Liver (tissue), 8 donors: ENCODE measurements at regions not wholly inside any gene's neighbourhood (a gene's known extent, or its start where the extent isn't known, plus 50 kb on each side); places are given as distances from the start of the nearest gene placed in this dataset.
"Not testable (repeated sequence)": the region's sequence is repeated elsewhere in the genome, so short reads cannot be mapped to it uniquely, and the experiment has no call there.

Experiments
- DNase-seq: peaks from one replicate; pipeline ENCODE4 v3.0.0-alpha.2; 2017; ENCODE audit warnings: low spot score
- H3K27ac ChIP-seq, 2 donors: one replicate each; pipeline ENCODE4 v1.7.0; 2013; ENCODE audit warnings: inconsistent platforms in 2 of 2, low read length in 2 of 2, control low read depth in 1 of 2, low read depth in 1 of 2, mild to moderate bottlenecking in 1 of 2
- H3K27me3 ChIP-seq, 4 donors: one replicate each; pipeline versions ENCODE4 v1.6.1 to v1.7.0; 2013; ENCODE audit warnings: low read length in 3 of 4, inconsistent platforms in 1 of 4, mild to moderate bottlenecking in 1 of 4, moderate library complexity in 1 of 4; ENCODE audit not compliant: control insufficient read depth in 4 of 4, insufficient read depth in 4 of 4
- H3K36me3 ChIP-seq, 4 donors: one replicate each; pipeline versions ENCODE4 v1.6.1 to v1.7.0; 2013; ENCODE audit warnings: low read length in 3 of 4, mild to moderate bottlenecking in 3 of 4, low read depth in 1 of 4, moderate library complexity in 1 of 4; ENCODE audit not compliant: control insufficient read depth in 4 of 4, insufficient read depth in 3 of 4
- H3K4me1 ChIP-seq, 4 donors: one replicate each; pipeline versions ENCODE4 v1.6.1 to v1.7.0; 2013; ENCODE audit warnings: low read length in 3 of 4, mild to moderate bottlenecking in 3 of 4, moderate library complexity in 1 of 4; ENCODE audit not compliant: control insufficient read depth in 4 of 4, insufficient read depth in 4 of 4
- H3K4me3 ChIP-seq, 3 donors: one replicate each; pipeline versions ENCODE4 v1.6.1 to v1.7.0; 2013; ENCODE audit warnings: low read length in 3 of 3, control low read depth in 1 of 3, low read depth in 1 of 3, mild to moderate bottlenecking in 1 of 3
- H3K9ac ChIP-seq, 2 donors: one replicate each; pipeline ENCODE4 v1.7.0; 2013; ENCODE audit warnings: low read length in 2 of 2, mild to moderate bottlenecking in 2 of 2, moderate library complexity in 2 of 2, control low read depth in 1 of 2, low read depth in 1 of 2
- H3K9me3 ChIP-seq, 4 donors: one replicate each; pipeline versions ENCODE4 v1.6.1 to v1.7.0; 2013; ENCODE audit warnings: low read length in 3 of 4; ENCODE audit not compliant: control insufficient read depth in 4 of 4
- FOXA2 ChIP-seq: IDR thresholded peaks from 2 replicates; pipeline ENCODE4 v1.6.1; 2016; ENCODE audit warnings: antibody characterized with exemption
- GABPA ChIP-seq, 2 donors: IDR thresholded peaks in 1 of 2; conservative IDR thresholded peaks in 1 of 2; 2 replicates each; pipeline ENCODE4 v1.6.1; 2016; ENCODE audit warnings: antibody characterized with exemption in 2 of 2, mild to moderate bottlenecking in 1 of 2, moderate library complexity in 1 of 2
- HNF4A ChIP-seq, 2 donors: conservative IDR thresholded peaks; 2 replicates each; pipeline ENCODE4 v1.6.1; 2016; ENCODE audit warnings: antibody characterized with exemption in 2 of 2, mild to moderate bottlenecking in 2 of 2
- HNF4G ChIP-seq: IDR thresholded peaks from 2 replicates; pipeline ENCODE4 v1.6.1; 2016; ENCODE audit warnings: antibody characterized with exemption
- JUND ChIP-seq, 2 donors: IDR thresholded peaks; 2 replicates each; pipeline ENCODE4 v1.6.1; 2016; ENCODE audit warnings: antibody characterized with exemption in 2 of 2
- RAD21 ChIP-seq, 2 donors: IDR thresholded peaks; 2 replicates each; pipeline ENCODE4 v1.6.1; 2016; ENCODE audit warnings: antibody characterized with exemption in 2 of 2, mild to moderate bottlenecking in 2 of 2
- RXRA ChIP-seq, 2 donors: IDR thresholded peaks; 2 replicates each; pipeline ENCODE4 v1.6.1; 2017 to 2018; ENCODE audit warnings: antibody characterized with exemption in 2 of 2, mild to moderate bottlenecking in 1 of 2
- TAF1 ChIP-seq: conservative IDR thresholded peaks from 2 replicates; pipeline ENCODE4 v1.6.1; 2016; ENCODE audit warnings: antibody characterized with exemption, mild to moderate bottlenecking
- YY1 ChIP-seq: IDR thresholded peaks from 2 replicates; pipeline ENCODE4 v1.6.1; 2016; ENCODE audit warnings: antibody characterized with exemption, mild to moderate bottlenecking
- WGBS: extraction: QIAGEN DNeasy Blood & Tissue Kit; methylation state at CpG from one replicate; pipeline ENCODE4 v1.1.7; 2013; 5-methylcytosine and 5-hydroxymethylcytosine counted together
- TF ChIP-seq, protein P1 (sequence below): IDR thresholded peaks from 2 replicates; pipeline ENCODE4 v1.6.1; 2016; ENCODE audit warnings: antibody characterized with exemption
- TF ChIP-seq, protein P2 (sequence below): IDR thresholded peaks from 2 replicates; pipeline ENCODE4 v1.6.1; 2016; ENCODE audit warnings: antibody characterized with exemption
- TF ChIP-seq, protein P3 (sequence below): fragments of 150-350 bp; IDR thresholded peaks from 2 replicates; pipeline ENCODE4 v1.5.1; 2017; ENCODE audit warnings: improper control_type of control experiment, low read depth, low read length; ENCODE audit not compliant: missing input control
- TF ChIP-seq, protein P4 (sequence below): IDR thresholded peaks from 2 replicates; pipeline ENCODE4 v1.6.1; 2016; ENCODE audit warnings: antibody characterized with exemption
- donor health status: healthy.
- donor health status: healthy.
- donor health status: healthy.
- donor health status: healthy.
- donor health status: healthy.

DNA sequence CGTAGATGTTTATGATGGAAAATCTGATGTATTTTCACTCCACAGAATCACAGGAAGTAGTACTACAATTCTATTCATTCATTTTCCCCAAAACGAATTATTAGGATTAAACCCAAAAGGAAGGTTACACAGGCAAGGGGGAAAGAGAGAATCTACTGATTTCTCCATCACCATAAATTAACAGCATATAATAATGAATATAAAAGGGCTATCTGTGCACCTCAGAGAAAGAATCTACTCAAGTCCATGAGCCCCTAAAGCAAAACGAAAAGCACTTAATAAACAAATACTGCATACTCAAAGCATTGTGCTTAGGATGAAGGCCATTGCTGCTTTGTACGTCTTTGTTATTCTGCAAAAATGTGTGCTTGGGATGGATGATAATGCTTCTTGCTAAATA lies 740.5 kb upstream of the SEMA6A start:
- 67% methylated on average over 4 of the region's 4 CpGs for WGBS
- Histone ChIP-seq H3K9ac (no peak overlapping the region), H3K9me3 (no peaks in the 10 kb centered on the region), H3K27me3 (no peaks in the 10 kb centered on the region), H3K27ac (no peak overlapping the region), H3K4me3 (no peak overlapping the region), H3K4me1 (no peaks in the 10 kb centered on the region), H3K36me3 (no peaks in the 10 kb centered on the region)
- DNase-seq, result no peak
- TF ChIP-seq HNF4G (no peak), FOXA2 (no peak), HNF4A (conservative IDR thresholded peaks at IDR 0.05) (no peak), JUND (IDR thresholded peaks at IDR 0.05) (no peak), RAD21 (IDR thresholded peaks at IDR 0.05) (no peak), TAF1 (no peak), GABPA (IDR thresholded peaks at IDR 0.05 in 1 of 2, conservative IDR thresholded peaks at IDR 0.05 in 1 of 2) (no peak), RXRA (IDR thresholded peaks at IDR 0.05) (no peak)
- TF ChIP-seq, protein P1, sequence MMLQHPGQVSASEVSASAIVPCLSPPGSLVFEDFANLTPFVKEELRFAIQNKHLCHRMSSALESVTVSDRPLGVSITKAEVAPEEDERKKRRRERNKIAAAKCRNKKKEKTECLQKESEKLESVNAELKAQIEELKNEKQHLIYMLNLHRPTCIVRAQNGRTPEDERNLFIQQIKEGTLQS, result no peak
- TF ChIP-seq, protein P2, sequence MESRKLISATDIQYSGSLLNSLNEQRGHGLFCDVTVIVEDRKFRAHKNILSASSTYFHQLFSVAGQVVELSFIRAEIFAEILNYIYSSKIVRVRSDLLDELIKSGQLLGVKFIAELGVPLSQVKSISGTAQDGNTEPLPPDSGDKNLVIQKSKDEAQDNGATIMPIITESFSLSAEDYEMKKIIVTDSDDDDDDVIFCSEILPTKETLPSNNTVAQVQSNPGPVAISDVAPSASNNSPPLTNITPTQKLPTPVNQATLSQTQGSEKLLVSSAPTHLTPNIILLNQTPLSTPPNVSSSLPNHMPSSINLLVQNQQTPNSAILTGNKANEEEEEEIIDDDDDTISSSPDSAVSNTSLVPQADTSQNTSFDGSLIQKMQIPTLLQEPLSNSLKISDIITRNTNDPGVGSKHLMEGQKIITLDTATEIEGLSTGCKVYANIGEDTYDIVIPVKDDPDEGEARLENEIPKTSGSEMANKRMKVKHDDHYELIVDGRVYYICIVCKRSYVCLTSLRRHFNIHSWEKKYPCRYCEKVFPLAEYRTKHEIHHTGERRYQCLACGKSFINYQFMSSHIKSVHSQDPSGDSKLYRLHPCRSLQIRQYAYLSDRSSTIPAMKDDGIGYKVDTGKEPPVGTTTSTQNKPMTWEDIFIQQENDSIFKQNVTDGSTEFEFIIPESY, result no peak
- TF ChIP-seq, protein P3, sequence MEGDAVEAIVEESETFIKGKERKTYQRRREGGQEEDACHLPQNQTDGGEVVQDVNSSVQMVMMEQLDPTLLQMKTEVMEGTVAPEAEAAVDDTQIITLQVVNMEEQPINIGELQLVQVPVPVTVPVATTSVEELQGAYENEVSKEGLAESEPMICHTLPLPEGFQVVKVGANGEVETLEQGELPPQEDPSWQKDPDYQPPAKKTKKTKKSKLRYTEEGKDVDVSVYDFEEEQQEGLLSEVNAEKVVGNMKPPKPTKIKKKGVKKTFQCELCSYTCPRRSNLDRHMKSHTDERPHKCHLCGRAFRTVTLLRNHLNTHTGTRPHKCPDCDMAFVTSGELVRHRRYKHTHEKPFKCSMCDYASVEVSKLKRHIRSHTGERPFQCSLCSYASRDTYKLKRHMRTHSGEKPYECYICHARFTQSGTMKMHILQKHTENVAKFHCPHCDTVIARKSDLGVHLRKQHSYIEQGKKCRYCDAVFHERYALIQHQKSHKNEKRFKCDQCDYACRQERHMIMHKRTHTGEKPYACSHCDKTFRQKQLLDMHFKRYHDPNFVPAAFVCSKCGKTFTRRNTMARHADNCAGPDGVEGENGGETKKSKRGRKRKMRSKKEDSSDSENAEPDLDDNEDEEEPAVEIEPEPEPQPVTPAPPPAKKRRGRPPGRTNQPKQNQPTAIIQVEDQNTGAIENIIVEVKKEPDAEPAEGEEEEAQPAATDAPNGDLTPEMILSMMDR, result no peak

DNA sequence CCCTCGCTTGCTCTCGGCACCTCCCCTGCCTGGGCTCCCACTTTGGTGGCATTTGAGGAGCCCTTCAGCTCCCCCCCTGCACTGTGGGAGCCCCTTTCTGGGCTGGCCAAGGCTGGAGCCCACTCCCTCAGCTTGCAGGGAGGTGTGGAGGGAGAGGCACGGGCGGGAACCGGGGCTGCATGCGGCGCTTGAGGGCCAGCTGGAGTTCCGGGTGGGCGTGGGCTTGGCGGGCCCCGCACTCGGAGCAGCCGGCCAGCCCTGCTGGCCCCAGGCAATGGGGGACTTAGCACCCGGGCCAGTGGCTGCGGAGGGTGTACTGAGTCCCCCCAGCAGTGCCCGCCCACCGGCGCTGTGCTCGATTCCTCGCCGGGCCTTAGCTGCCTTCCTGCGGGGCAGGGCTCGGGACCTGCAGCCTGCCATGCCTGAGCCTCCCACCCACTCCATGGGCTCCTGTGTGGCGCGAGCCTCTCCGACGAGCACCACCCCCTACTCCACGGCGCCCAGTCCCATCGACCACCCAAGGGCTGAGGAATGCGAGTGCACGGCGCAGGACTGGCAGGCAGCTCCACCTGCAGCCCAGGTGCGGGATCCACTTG lies 730.0 kb upstream of the SEMA6A start:
- H3K4me3 ChIP-seq, H3K27me3 ChIP-seq, H3K4me1 ChIP-seq, H3K9ac ChIP-seq, H3K27ac ChIP-seq, H3K9me3 ChIP-seq, H3K36me3 ChIP-seq, DNase-seq: not testable (repeated sequence)
- WGBS, result 92% methylated on average over 34 of the region's 34 CpGs

DNA sequence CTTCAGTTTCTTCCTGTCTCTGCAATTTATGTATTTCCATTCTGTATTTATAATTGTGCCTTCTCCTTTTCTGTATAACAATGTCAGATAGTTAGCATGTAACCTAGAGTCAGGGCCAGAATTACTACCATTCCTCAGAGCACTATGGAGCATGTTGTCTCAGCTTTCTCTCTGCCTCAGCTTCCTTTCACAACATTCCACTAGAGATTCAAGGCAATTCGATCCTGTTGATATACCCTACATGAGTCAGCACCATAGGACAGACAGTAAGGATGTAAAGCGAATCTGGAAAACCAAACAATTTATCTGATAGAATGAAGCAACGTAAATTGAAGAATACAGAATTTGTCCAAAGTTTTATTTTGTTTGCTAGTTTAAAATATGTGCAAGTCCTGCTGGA lies 728.3 kb upstream of the SEMA6A start:
- H3K27ac ChIP-seq, result no peak overlapping the region
- H3K9me3 ChIP-seq, result no peaks in the 10 kb centered on the region
- H3K27me3 ChIP-seq, result no peaks in the 10 kb centered on the region
- DNase-seq, result no peak
- WGBS, result 61% methylated on average over 3 of the region's 3 CpGs
- no peaks in the 10 kb centered on the region for H3K4me1 ChIP-seq
- H3K4me3 ChIP-seq, result no peak overlapping the region
- TF ChIP-seq, protein P4, sequence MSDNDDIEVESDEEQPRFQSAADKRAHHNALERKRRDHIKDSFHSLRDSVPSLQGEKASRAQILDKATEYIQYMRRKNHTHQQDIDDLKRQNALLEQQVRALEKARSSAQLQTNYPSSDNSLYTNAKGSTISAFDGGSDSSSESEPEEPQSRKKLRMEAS, result no peak
- TF ChIP-seq HNF4G (no peak), RXRA (IDR thresholded peaks at IDR 0.05) (no peak), RAD21 (IDR thresholded peaks at IDR 0.05) (no peak), YY1 (no peak), GABPA (IDR thresholded peaks at IDR 0.05 in 1 of 2, conservative IDR thresholded peaks at IDR 0.05 in 1 of 2) (no peak), HNF4A (conservative IDR thresholded peaks at IDR 0.05) (no peak), JUND (IDR thresholded peaks at IDR 0.05) (no peak)
- TF ChIP-seq, protein P1, result no peak
- TF ChIP-seq, protein P3, result no peak
- TF ChIP-seq, protein P2, result no peak
- H3K9ac ChIP-seq, result no peak overlapping the region
- H3K36me3 ChIP-seq, result no peaks in the 10 kb centered on the region
